Stimulated activated CD8-positive, alpha-beta memory T cell treated with anti-CD3 and anti-CD28 coated beads, Interleukin-4, amount 100 ng/mL, for 1 hour (primary cell): ENCODE measurements at regions not wholly inside any gene's neighbourhood (a gene's known extent, or its start where the extent isn't known, plus 50 kb on each side); places are given as distances from the start of the nearest gene placed in this dataset.

Experiments
- DNase-seq, 2 donors: peaks; one replicate each; pipeline ENCODE4 v3.0.0-alpha.2; 2020; ENCODE audit warnings: low read depth in 2 of 2, low spot score in 1 of 2

DNA sequence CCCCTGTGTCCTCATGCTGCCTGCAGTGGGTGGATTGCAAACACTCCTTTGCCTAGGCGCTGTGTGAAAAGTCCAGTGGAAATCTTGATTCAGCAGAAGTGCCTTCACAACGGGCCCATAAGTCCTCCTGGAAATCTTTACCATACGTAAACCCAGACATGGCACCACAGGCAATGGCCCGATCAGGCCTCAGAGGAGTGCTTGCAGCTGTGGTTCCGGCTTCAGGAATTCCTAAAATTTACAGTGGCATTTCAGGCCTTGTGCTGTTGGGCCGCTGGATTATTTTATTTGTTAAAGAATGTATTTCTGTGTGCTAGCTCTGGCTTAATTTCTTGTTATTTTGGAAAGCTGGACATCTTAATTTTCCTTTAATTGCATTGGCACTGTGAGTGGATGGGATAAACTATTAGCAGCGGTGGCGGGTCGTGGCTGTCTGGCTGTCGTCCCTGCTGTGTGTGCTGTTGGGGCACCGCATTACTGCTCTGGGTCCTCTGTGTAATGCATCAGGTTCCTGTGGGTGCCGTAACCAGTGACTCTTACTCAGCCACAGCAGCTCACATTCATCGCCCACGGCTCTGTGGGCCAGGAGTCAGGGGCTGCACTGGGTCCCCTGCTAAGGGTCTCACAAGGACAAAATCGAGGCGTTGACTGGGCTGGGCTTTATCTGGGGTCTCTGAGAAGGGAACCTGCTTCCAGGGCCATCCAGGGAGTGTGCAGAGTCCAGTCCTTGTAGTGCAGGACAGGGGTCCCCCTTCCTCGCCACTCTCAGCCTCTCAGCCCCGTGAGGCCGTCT lies 73.1 kb downstream of the RTP5 start:
- no peak for DNase-seq

DNA sequence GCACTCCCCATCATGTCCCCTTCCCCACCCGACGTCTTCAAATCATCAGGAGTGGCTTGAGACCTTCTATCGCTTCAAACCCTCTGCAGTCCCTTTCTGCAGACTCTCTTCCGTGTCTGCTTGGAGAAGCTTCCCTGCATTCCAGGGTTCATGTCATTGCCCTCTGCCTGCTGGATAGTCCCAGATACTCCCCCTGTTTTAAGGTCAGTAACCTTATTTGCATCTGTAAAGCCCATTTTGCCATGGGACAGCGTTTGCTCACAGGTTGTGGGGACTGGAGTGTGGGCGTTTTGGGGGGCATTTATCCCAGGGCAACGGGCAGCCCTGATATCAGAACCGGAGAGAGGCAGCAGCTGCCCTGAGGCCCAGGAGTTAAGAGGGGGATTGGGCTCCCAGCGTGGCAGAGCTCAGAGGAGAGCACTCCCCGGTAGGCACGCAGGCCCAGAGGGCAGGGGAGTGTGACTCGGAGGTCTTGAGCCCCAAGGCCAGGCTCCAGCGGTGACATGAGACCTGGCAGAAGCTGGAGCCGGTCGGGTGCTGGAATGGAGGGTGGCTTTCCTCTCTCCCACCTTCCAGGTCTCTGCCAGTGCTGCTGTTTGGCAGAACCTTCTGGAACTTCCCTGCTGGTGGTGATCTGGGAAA lies 73.8 kb downstream of the RTP5 start:
- no peak for DNase-seq

DNA sequence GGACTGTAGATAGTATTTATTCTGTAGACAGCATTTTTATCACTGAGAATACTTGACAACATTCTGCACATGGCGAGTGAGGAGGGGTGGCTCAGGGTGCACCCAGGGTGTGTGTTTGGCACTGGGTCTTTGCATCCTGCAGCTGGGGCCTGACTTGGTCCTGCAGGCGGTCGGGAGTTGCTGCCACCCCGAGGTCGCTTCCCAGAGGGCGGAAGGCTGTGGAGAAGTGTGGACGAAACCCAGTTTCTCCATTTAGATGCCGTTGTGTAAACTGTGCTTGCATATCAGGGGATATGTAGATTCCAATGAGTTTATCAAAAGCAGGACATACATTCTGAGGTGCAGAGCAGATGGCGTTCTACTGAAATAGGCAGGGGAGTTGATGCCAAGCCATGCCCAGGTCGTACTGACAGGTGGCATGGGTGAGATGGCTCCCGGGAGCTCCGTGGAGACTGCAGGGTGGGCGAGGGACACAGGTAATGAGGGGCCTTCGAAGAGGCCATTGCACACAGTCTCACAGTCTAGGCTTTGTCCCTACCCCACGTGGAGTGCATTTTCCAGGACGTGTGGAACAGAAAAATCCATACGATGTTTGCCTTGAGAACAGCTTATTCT lies 74.5 kb downstream of the RTP5 start:
- DNase-seq: no peak

DNA sequence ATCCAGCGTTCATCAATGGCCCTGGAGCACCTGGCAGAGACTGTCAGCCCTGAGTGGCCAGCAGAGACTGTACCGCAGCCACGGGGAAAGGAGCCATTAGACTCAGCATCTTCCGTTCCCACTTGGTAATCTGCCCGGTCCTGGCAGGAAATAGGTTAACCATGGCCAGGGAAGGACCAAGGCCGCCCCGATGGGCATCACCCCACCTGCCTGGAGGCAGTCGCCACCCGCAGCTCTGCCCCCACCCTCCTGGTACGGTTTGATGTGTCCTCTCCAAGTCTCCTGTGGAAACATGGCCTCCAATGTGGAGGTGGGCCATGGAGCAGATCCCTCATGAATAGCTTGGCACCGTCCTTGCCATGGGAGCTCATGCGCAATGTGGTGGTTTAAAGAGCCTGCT lies 75.3 kb downstream of the RTP5 start:
- no peak for DNase-seq

DNA sequence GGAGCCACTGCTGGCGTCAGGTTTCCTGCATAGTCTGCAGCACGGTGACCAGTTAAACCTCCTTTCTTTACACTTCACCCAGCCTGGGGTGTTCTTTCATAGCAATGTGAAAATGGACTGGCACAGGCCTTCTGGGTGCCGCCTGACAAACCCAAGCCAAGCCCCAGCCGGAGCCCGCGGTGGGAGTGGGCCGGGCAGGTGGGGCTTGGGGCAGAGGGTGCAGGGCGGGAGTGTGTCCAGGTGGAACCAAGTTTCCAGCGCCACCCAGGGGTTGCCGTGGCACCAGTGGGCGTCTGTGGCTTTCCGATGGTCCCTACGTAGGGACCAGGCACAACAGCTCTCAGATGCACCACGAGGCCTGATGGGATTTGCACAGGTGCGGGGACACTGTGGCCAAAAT lies 75.8 kb downstream of the RTP5 start:
- no peak for DNase-seq

DNA sequence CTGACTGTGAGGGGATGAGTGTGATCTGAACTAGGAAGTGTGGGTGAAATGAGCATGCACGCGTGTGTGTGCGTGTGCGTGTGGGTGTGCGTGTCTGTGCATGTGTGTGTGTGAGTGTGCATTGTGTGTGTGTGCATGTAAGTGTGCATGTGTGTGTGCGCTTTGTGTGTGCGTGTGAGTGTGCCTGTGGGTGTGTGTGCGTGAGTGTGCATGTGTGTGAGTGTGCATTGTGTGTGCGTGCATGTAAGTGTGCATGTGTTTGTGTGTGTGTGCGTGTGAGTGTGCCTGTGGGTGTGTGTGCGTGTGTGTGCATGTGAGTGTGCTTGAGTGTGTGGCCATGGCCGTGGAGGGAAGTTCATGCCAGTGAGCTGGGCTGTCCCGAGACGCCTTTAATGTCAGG lies 76.3 kb downstream of the RTP5 start:
- DNase-seq: no peak

DNA sequence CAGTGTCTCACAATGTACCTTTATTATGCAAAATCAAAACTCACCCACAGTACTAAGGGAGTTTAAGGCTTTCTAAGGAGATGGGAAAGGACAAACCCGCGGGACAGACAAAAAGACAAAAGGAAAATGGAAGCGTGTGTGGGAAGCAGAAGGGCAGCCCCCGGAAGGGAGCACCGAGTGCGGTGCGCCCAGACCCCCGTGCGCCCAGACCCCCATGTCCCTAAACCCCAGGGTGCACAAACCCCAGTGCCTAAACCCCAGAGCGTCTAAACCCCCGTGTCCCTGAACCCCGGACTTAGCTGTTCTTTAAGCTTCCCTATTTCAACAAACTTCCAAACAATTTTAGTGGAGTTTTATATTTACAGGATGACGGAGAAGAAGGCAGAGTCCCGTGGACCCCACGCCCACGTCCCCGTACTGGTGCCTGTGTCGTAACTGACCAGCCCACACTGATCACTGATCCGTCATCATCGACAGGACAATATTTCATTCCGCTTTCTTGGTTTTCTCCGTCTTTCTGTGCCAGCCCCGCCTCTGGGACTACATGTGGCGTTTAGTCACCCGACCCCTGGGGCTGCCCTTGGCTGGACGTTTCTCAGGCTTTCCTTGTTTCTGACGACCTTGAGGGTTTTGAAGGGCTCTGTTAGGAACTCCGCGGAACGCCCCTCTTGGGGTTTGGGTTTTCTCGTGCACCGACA lies 76.9 kb downstream of the RTP5 start:
- DNase-seq: no peak

DNA sequence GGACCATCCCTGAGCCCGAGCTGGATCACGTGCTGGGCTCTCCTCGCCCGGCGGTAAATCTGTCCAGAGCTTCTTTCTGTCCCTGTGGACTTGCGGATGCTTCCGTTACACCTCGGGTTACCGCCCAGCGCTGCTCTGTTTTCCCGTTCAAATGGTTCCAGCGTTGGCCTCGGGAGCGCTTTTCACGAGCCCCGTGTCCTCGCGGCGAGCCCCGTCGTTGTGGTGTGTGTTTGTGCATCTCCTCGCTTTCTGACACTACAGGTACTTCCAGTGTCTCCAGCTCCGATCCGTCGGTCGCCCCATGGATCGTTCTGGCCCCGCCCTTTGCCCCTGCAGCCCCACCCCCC lies 77.4 kb downstream of the RTP5 start:
- no peak for DNase-seq

DNA sequence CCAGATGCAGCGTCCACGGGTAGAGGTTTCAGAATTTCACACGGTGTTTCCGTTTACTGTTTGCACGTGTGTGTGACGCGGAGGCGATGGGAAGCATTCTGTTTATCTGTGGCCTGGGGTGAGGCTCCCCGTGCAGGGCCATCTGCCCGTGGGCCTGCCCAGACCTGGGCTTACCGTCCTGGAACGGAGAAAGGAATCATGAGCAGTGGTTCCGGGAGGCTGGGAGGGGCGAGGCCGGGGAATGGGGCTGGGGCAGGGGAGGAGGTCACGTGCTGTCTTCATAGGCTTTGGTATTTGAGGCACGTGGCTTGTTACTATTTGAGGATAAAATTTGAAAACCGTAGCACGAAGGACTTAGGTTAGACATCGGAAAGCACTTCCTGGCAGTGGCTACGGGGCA lies 77.9 kb downstream of the RTP5 start:
- no peak for DNase-seq

DNA sequence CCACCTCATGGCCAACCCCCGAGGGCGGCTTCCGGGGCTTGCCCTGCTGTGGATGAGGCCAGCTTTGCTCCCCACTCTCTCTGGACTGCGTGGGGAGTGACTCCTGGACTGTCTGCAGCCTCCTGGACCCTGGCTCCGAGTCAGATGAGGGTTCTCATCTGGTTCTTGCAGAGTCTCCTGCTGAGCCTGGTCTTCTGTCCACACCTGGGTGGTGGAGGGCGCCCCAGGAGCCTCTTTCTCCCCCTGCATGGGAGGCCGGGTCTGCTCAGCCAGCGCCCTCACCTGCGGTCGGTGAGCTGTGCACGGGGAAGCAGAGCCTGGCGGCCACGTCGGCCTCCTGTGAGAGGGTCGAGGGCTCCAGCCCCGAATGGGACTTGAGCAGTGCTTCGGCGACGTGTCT lies 78.3 kb downstream of the RTP5 start:
- DNase-seq: no peak

DNA sequence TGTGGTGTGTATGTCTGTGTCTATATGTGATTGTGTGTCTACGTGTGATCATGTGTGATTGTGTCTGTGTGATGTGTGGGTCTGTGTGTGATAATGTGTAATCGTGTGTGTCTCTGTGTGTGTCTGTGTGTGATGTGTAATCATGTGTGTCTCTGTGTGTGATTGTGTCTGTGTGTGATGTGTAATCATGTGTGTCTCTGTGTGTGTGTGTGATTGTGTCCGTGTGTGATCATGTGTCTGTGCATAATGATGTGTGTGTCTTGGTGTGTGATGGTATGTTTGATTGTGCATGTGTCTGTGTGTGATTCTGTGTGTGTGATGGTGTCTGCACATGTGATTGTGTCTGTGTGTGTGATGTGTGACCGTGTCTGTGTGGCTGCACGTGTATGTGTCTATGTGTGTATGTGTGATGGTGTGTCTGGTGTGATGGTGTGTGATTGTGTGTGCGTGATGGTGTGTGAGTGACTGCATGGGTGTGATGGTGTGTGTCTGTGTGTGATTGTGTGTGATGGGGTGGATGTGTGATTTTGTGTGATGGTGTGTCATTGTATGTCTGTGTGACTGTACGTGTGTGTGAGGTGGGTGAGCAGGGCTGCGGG lies 78.9 kb downstream of the RTP5 start:
- no peak for DNase-seq

DNA sequence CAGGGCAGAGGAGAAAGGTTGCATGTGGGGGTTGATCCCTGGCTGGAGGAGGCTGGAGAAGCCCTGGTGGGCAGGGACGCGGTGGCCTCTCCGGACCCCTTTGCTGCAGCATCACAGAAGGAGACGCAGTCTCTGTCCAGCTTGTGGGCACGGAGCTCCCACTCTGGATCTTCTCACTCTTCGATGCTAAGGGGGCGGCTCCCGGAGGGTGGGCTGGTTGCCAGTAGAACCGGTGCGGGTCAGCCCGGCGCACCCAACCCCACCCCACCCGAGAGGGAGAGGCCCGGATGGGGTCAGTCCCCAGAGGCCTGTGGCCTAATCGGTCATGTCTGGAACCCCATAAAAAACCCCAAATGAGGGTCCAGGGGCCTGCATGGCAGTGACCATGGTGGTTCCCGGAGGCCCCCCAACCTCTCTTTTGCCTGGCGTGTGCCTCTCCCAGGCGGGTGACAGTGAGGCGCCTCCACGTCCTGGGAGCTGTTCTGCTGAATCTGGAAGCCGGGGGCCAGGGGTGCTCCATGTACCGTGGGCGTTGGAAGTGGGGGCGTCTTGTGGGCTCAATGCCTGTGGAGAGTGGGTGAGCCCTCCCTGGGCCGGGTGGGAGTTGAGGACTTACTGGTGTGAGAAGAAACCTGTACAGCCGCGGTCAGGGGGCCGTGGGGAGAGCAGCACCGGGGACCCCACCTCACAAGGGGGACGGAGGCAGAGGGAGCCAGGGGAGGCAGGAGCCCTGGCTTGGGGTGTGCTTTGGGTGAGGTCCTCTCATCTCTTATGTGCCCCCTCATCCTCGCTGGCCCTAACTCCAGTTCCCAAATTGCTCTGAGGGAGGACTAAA lies 79.6 kb downstream of the RTP5 start:
- no peak for DNase-seq

DNA sequence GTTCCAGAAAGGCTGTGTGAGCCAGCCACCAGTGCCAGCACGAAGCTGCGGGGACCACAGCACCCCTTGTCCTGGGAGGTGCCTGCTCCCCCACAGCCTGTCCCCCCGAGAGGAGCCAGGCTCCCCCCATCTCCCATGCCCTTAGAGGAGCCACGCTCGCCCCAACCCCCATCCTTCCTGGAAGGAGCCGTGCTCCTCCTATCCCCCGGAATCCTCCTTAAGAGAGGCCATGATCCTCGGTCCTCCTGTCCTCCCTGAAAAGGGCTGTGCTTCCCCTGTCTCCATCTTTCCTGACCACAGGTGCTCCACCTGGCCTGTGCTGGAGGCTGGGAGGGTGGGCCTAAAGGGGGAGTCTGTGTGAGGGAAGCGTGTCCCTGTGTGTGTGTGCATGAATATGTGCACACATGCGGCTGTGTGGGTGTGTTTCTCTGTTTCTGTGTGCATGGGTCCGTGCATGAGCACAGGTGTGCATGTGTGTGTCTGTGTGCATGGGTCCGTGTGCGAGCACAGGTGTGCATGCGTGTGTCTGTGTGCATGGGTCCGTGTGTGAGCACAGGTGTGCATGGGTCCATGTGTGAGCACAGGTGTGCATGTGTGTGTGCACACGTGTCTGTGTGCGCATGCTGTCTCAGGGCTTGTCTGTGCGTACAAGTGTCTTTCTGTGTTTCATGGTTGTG lies 80.3 kb downstream of the RTP5 start:
- no peak for DNase-seq

DNA sequence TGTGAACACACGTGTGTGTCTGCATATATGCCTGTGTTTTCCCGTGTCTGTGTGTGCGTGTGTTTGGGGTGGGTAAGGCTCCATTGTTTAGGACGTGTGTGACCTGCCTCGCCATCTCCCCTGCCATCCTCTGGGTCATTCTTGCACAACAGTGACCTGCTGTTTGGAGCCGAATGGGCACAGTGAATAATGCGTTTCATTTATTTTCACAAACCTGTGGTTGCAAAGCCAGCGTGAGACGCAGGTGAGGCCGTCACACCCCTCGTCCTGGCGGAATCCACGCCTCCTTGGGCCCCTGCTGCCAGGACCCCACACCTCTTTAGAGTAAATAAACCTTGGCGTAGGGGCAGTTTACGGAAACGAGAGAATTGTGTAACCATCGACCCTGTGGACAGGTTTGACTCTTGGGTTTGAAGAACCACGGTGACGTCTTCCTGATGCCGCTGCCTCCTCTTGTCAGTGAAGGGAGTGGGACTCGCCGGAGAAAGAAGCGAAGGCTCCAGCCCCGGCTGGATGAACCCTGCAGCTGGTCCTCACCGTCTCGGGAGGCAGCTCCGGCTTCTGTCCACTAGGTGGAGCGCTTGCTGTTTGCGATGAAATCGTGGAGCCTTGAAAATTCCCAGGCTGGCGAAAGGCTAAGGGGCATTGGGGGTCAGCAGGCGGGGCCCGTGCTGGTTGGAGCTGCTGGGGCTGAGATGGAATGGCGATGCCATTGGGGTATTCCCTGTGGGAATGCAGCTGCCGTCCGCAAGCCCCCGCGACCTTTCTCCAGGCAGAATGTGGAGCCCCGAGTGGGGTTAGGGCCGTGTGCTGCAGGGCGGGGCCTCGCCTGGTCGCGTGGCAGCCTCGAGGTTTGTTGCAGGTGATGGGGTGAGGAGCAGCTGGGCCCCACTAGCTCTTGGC lies 81.1 kb downstream of the RTP5 start:
- DNase-seq: peak; percentile 29 to 30

DNA sequence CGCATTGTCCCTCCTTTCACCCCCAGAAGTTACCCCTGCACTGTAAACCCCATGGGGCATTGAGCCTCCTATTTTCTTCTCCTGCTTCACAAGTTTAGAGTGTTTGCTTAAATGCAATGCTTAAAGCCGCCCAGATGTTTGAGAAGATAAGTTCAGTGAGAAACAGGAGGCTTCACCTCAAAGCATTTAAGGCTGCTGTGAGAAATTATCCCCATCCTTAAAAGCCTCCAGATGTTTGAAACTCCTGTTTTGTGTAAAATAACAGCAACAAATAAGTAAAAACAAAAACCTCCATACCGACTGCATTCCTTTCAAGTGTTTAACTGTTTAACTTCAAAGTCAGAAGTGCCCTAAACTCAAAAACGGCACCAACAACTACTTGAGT lies 81.8 kb downstream of the RTP5 start:
- DNase-seq: no peak

DNA sequence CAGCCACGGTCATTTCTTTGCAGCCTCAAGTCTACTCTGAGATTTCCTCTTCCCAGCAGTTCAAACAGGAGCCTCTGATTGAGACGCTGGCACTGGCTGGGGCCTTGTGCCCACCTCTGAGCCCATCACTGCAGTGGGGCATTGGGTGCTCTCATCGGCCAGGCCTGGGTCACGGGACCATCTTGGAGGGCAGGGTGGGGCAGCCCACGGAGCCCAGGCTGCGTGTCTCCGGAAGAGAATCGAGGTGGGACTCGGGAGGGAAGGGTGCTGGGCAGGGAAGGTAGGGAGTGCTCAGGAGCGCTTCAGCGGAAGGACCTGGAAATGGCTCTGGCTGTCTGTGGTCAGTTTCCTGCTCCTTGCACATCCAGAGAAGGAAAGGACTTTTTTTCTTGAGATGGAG lies 82.4 kb downstream of the RTP5 start:
- no peak for DNase-seq

DNA sequence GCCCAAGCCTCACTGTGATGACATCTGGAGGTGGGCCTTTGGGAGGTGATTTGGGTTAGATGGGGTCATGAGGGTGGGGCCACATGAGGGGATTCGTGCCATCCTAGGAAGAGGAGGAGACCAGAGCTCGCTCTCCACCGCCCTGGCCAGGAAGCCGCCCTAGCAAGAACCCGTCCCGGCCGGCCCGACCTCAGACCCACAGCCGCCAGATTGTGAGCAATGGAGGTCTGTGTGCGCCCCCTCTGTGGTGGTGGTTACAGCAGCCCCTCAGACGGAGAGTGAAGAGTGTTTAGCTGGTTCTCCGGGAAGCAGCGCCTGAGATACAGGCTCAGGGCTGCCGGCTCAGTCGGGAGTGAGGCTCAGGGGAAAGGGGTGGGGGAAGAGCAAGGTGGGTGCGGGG lies 83.3 kb downstream of the RTP5 start:
- DNase-seq: no peak

DNA sequence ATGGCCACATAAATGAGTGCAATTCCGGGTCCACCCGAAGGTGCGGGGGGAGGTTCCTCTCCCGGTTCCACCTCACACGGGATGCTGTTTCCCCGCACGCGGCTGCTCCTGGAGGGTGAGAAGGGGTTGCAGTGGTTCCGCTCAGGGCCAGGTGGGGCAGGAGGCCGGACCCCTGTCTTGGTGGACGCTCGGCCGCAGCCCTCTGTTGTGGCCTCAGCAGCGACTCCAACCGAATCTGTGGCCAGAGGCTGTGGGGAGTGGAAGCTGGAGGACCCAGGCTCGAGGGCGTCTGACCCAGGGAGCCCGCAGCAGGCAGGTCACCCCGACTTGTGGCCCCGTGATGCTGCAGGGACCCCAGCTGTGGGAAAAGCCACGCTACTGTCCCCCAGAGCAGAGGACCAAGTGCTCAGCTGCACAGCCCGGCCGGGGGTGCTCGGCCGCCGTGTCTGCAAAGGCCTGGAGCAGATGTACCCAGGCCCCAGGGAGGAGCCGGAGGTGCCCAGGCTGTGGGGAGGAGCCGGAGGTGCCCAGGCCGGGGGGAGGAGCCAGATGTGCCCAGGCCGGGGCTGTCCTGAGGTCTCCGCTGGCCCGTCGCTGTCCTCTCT lies 83.9 kb downstream of the RTP5 start:
- no peak for DNase-seq
